VCaP (cell line): ENCODE measurements at regions not wholly inside any gene's neighbourhood (a gene's known extent, or its start where the extent isn't known, plus 50 kb on each side); places are given as distances from the start of the nearest gene placed in this dataset.

Source experiments
- H3K27ac ChIP-seq: fragments of 450-650 bp; 2 replicates; pipeline ENCODE4 v1.5.1; 2017
- CTCF ChIP-seq: fragments of 450-650 bp; conservative IDR thresholded peaks from 2 replicates; pipeline ENCODE4 v1.5.1; 2017; ENCODE audit warnings: mild to moderate bottlenecking, moderate library complexity

- no peak overlapping the region for H3K27ac ChIP-seq
- TF ChIP-seq CTCF: no peak
Observed at GRCh38 chr20:12788632-12789299, 220.0 kb upstream of the SPTLC3 start.

- no peak overlapping the region for H3K27ac ChIP-seq
- no peak for TF ChIP-seq CTCF
Observed at GRCh38 chr20:12790859-12791258, 217.9 kb upstream of the SPTLC3 start.

GRCh38 chr20:12798286-12798685, 210.5 kb upstream of the SPTLC3 start:
- no peak overlapping the region for H3K27ac ChIP-seq
- TF ChIP-seq CTCF: no peak

- TF ChIP-seq CTCF: peak; percentile 16; the same call in 1 of the 2 replicates
- no peak overlapping the region for H3K27ac ChIP-seq
Observed at GRCh38 chr20:12808006-12808567, 200.7 kb upstream of the SPTLC3 start.

- H3K27ac ChIP-seq: no peak overlapping the region
Observed at GRCh38 chr20:12815231-12815768, 193.5 kb upstream of the SPTLC3 start.

GRCh38 chr20:12815778-12816408, 192.9 kb upstream of the SPTLC3 start:
- TF ChIP-seq CTCF: no peak
- no peak overlapping the region for H3K27ac ChIP-seq

More at GRCh38 chr20:12815231-12815768, 193.5 kb upstream of the SPTLC3 start:
- no peak for TF ChIP-seq CTCF

- TF ChIP-seq CTCF: no peak
- H3K27ac ChIP-seq: no peak overlapping the region
Observed at GRCh38 chr20:12821249-12821648, 187.5 kb upstream of the SPTLC3 start.
